MCF 10A (cell line): ENCODE measurements at regions not wholly inside any gene's neighbourhood (a gene's known extent, or its start where the extent isn't known, plus 50 kb on each side); places are given as distances from the start of the nearest gene placed in this dataset.

Source experiments
- BruUV-seq: library from RNA; stranded (reverse); fragments of 400-500 nt; replicated peaks from 2 replicates; lab custom pipeline; 2021; lab: Mats Ljungman, UMichigan
- CTCF ChIA-PET: fragments of 300-600 bp; sonication (Branson Sonifier 250); formaldehyde crosslinking; extraction: SDS; loops from one replicate; lab custom pipeline; 2021; ENCODE audit warnings: antibody characterized with exemption, inconsistent platforms; lab: Yijun Ruan, JAX
- POLR2A ChIA-PET: fragments of 300-600, 350-650 bp; sonication (Branson Sonifier 250); formaldehyde crosslinking; extraction: SDS; loops from one replicate; lab custom pipeline; 2020; ENCODE audit warnings: antibody characterized with exemption, inconsistent platforms; lab: Yijun Ruan, JAX
- DNase-seq: peaks from one replicate; pipeline ENCODE4 v3.0.0-alpha.2; 2018; ENCODE audit not compliant: unreplicated experiment
- H3K27ac Mint-ChIP-seq: one replicate; pipeline ENCODE4 v1.8.0; 2022; ENCODE audit warnings: mild to moderate bottlenecking, low read depth, mixed read lengths; ENCODE audit not compliant: unreplicated experiment
- H3K27me3 Mint-ChIP-seq: one replicate; pipeline ENCODE4 v1.8.0; 2022; ENCODE audit warnings: mixed read lengths; ENCODE audit not compliant: insufficient read depth, unreplicated experiment
- H3K36me3 Mint-ChIP-seq: one replicate; pipeline ENCODE4 v1.8.0; 2022; ENCODE audit warnings: mild to moderate bottlenecking, moderate library complexity, mixed read lengths; ENCODE audit not compliant: insufficient read depth, unreplicated experiment
- H3K4me1 Mint-ChIP-seq: one replicate; pipeline ENCODE4 v1.8.0; 2022; ENCODE audit warnings: mixed read lengths; ENCODE audit not compliant: insufficient read depth, unreplicated experiment
- H3K4me3 Mint-ChIP-seq: one replicate; pipeline ENCODE4 v1.8.0; 2022; ENCODE audit warnings: mild to moderate bottlenecking, moderate library complexity, mixed read lengths; ENCODE audit not compliant: unreplicated experiment
- H3K9me3 Mint-ChIP-seq: one replicate; pipeline ENCODE4 v1.8.0; 2022; ENCODE audit warnings: mixed read lengths; ENCODE audit not compliant: unreplicated experiment
- intact Hi-C: fragments of 100-400 bp; cut with micrococcal nuclease; formaldehyde crosslinking; loops from 2 replicates; pipeline ENCODE4 v1.14.1; 2022
- TF ChIP-seq, protein P1 (sequence below): fragments of 200-600 bp; IDR thresholded peaks from one replicate; pipeline ENCODE4 v1.8.0; 2022; ENCODE audit warnings: antibody characterized with exemption, mild to moderate bottlenecking; ENCODE audit not compliant: unreplicated experiment

DNA sequence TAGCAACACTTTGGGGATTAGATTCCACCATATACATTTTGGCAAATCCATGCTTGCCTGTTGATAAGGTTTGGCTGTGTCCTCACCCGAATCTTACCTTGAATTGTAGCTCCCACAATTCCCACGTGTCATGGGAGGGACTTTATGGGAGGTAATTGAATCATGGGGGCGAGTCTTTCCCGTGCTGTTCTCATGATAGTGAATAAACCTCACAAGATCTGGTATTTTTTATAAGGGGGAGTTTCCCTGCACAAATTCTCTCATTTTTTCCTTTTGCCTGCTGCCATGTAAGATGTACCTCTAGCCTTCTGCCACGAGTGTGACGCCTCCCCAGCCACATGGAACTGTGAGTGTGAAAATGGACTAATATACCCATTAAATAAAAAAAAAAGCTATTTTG lies 265.3 kb downstream of the MRPL39 start:
- H3K9me3 Mint-ChIP-seq = peaks cover 9% of the 10 kb centered on the region
- H3K36me3 Mint-ChIP-seq = no peaks in the 10 kb centered on the region
- ChIA-PET POLR2A (no interaction called here), CTCF (interaction anchor here (1.3 kb wide), 1 partner anchor 9 kb away, joined by 4 read pairs; no protein-coding TSS in a partner anchor)
- BruUV-seq = no TSS peak
- no peak overlapping the region for H3K4me3 Mint-ChIP-seq
- intact Hi-C loops = no loop called here
- TF ChIP-seq, protein P1, sequence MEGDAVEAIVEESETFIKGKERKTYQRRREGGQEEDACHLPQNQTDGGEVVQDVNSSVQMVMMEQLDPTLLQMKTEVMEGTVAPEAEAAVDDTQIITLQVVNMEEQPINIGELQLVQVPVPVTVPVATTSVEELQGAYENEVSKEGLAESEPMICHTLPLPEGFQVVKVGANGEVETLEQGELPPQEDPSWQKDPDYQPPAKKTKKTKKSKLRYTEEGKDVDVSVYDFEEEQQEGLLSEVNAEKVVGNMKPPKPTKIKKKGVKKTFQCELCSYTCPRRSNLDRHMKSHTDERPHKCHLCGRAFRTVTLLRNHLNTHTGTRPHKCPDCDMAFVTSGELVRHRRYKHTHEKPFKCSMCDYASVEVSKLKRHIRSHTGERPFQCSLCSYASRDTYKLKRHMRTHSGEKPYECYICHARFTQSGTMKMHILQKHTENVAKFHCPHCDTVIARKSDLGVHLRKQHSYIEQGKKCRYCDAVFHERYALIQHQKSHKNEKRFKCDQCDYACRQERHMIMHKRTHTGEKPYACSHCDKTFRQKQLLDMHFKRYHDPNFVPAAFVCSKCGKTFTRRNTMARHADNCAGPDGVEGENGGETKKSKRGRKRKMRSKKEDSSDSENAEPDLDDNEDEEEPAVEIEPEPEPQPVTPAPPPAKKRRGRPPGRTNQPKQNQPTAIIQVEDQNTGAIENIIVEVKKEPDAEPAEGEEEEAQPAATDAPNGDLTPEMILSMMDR = no peak
- no peaks in the 10 kb centered on the region for H3K4me1 Mint-ChIP-seq
- DNase-seq = no peak
- H3K27me3 Mint-ChIP-seq = no peaks in the 10 kb centered on the region
- no peak overlapping the region for H3K27ac Mint-ChIP-seq

GRCh38 chr21:25338415-25338814 lies 268.9 kb downstream of the MRPL39 start:
- CTCF ChIA-PET = no interaction called here
- Mint-ChIP-seq H3K9me3 (no peaks in the 10 kb centered on the region), H3K27ac (no peak overlapping the region), H3K4me1 (peaks cover 6% of the 10 kb centered on the region), H3K36me3 (no peaks in the 10 kb centered on the region), H3K4me3 (no peak overlapping the region), H3K27me3 (no peaks in the 10 kb centered on the region)
- POLR2A ChIA-PET = interaction anchor here (0.8 kb wide), 1 partner anchor 9 kb away, joined by 5 read pairs; no protein-coding TSS in a partner anchor
- TF ChIP-seq, protein P1 = no peak
- BruUV-seq = no TSS peak
- intact Hi-C loops = no loop called here
- DNase-seq = no peak

GRCh38 chr21:25334046-25334730 lies 273.1 kb downstream of the MRPL39 start:
- peaks cover 22% of the 10 kb centered on the region for H3K4me1 Mint-ChIP-seq
- intact Hi-C loops = no loop called here
- ChIA-PET POLR2A (interaction anchor here (0.7 kb wide), 1 partner anchor 482 kb away, joined by 3 read pairs; no protein-coding TSS in a partner anchor), CTCF (no interaction called here)
- no peak overlapping the region for H3K4me3 Mint-ChIP-seq
- H3K27me3 Mint-ChIP-seq = no peaks in the 10 kb centered on the region
- BruUV-seq = no TSS peak
- H3K36me3 Mint-ChIP-seq = no peaks in the 10 kb centered on the region
- no peaks in the 10 kb centered on the region for H3K9me3 Mint-ChIP-seq
- TF ChIP-seq, protein P1 = no peak
- no peak overlapping the region for H3K27ac Mint-ChIP-seq
- no peak for DNase-seq

DNA sequence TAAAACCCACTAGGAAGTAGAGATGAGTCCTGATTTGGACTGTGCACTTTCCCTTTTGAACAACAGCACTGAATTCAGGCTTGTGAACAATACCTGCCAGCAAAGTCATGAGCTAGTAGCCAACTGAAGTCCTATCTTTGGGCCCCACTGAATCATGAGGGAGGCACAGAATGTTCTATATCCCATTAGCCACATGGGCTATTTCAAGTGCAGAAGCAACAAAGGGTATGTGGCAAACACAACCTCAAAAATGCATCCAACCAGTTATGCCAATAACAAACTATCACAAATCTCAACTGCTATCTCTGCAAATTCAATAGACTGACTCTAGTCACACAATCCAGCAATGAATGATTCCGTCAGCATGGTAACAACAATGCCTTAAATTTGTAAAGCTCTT lies 276.0 kb downstream of the MRPL39 start:
- H3K9me3 Mint-ChIP-seq = no peaks in the 10 kb centered on the region
- no peak overlapping the region for H3K4me3 Mint-ChIP-seq
- H3K4me1 Mint-ChIP-seq = peaks cover 28% of the 10 kb centered on the region
- DNase-seq = no peak
- TF ChIP-seq, protein P1 = no peak
- H3K27me3 Mint-ChIP-seq = no peaks in the 10 kb centered on the region
- no TSS peak for BruUV-seq
- ChIA-PET POLR2A (no interaction called here), CTCF (interaction anchor here (0.6 kb wide), 1 partner anchor 817 kb away, joined by 5 read pairs; no protein-coding TSS in a partner anchor)
- H3K36me3 Mint-ChIP-seq = no peaks in the 10 kb centered on the region
- intact Hi-C loops = no loop called here
- H3K27ac Mint-ChIP-seq = no peak overlapping the region
